HS-27A (cell line): ENCODE measurements at regions not wholly inside any gene's neighbourhood (a gene's known extent, or its start where the extent isn't known, plus 50 kb on each side); places are given as distances from the start of the nearest gene placed in this dataset.

Experiments used
- DNase-seq: peaks from one replicate; pipeline ENCODE4 v3.0.0-alpha.2; 2012; ENCODE audit warnings: low read depth, missing footprints

GRCh38 chr9:87085073-87085472 lies 137.8 kb upstream of the GAS1 start:
- no peak for DNase-seq

GRCh38 chr9:87085521-87085920 lies 138.2 kb upstream of the GAS1 start:
- no peak for DNase-seq

- no peak for DNase-seq
These were observed 139.0 kb upstream of the GAS1 start for GRCh38 chr9:87086221-87086818.

- no peak for DNase-seq
These were observed 139.9 kb upstream of the GAS1 start for GRCh38 chr9:87087197-87087596.

GRCh38 chr9:87088192-87088591 lies 140.9 kb upstream of the GAS1 start:
- DNase-seq = no peak

- DNase-seq = no peak
These were observed 141.5 kb upstream of the GAS1 start for GRCh38 chr9:87088621-87089365.

GRCh38 chr9:87089506-87089905 lies 142.2 kb upstream of the GAS1 start:
- DNase-seq = no peak

- no peak for DNase-seq
These were observed 142.6 kb upstream of the GAS1 start for GRCh38 chr9:87089929-87090328.

- no peak for DNase-seq
These were observed 146.5 kb upstream of the GAS1 start for GRCh38 chr9:87093777-87094176.

- no peak for DNase-seq
These were observed 148.6 kb upstream of the GAS1 start for GRCh38 chr9:87095951-87096350.

- no peak for DNase-seq
These were observed 149.2 kb upstream of the GAS1 start for GRCh38 chr9:87096506-87096905.

- DNase-seq = no peak
These were observed 149.9 kb upstream of the GAS1 start for GRCh38 chr9:87097238-87097637.

- DNase-seq = no peak
These were observed 152.1 kb upstream of the GAS1 start for GRCh38 chr9:87099407-87099806.

- DNase-seq = no peak
These were observed 152.7 kb upstream of the GAS1 start for GRCh38 chr9:87100001-87100400.

- no peak for DNase-seq
These were observed 154.8 kb upstream of the GAS1 start for GRCh38 chr9:87102126-87102525.

- DNase-seq = no peak
These were observed 159.8 kb upstream of the GAS1 start for GRCh38 chr9:87107072-87107471.

GRCh38 chr9:87108661-87109060 lies 161.4 kb upstream of the GAS1 start:
- peak; percentile 7 for DNase-seq

- peak; percentile 51 for DNase-seq
These were observed 161.9 kb upstream of the GAS1 start for GRCh38 chr9:87109231-87109631.

GRCh38 chr9:87109851-87110250 lies 162.5 kb upstream of the GAS1 start:
- peak; percentile 15 for DNase-seq

GRCh38 chr9:87111010-87111409 lies 163.7 kb upstream of the GAS1 start:
- DNase-seq = no peak

- no peak for DNase-seq
These were observed 165.3 kb upstream of the GAS1 start for GRCh38 chr9:87112656-87113055.

- DNase-seq = no peak
These were observed 166.6 kb upstream of the GAS1 start for GRCh38 chr9:87113874-87114273.

- no peak for DNase-seq
These were observed 168.5 kb upstream of the GAS1 start for GRCh38 chr9:87115785-87116184.

- DNase-seq = no peak
These were observed 169.2 kb upstream of the GAS1 start for GRCh38 chr9:87116492-87116891.
